ENCODE measurements at regions not wholly inside any gene's neighbourhood (a gene's known extent, or its start where the extent isn't known, plus 50 kb on each side); places are given as distances from the start of the nearest gene placed in this dataset.

- H3K9ac ChIP-seq (ENCODE audit: low read length): no peak overlapping the region
- TF ChIP-seq EZH2phosphoT487 (IDR thresholded peaks at IDR 0.05; ENCODE audit: low read depth): no peak
- TF ChIP-seq CTCF (IDR thresholded peaks at IDR 0.05; ENCODE audit: low read depth, low read length): no peak
- no peak overlapping the region for H3K4me2 ChIP-seq (ENCODE audit: low read length)
- no peak overlapping the region for H3K4me3 ChIP-seq (ENCODE audit: low read length)
- H3K36me3 ChIP-seq (replicated peaks; ENCODE audit: low read depth, low read length): no peaks in the 10 kb centered on the region
- peaks cover 3% of the 10 kb centered on the region; the same call in 1 of the 2 replicates for H3K4me1 ChIP-seq (ENCODE audit: low read length)
- no peaks in the 10 kb centered on the region for H3K9me3 ChIP-seq (ENCODE audit: insufficient read depth, low read length)
- H3K27ac ChIP-seq (ENCODE audit: low read length): no peak overlapping the region
- no peaks in the 10 kb centered on the region for H4K20me1 ChIP-seq (ENCODE audit: insufficient read depth, low read length)
- H2AFZ ChIP-seq (ENCODE audit: low read depth, low read length): no peak overlapping the region
- no peaks in the 10 kb centered on the region for H3K79me2 ChIP-seq (ENCODE audit: low read length)
- H3K27me3 ChIP-seq (ENCODE audit: low read depth, low read length): no peaks in the 10 kb centered on the region
Observed at GRCh38 chr13:71117920-71118319, 749.1 kb downstream of the DACH1 start.

GRCh38 chr13:71115301-71115700 is 751.7 kb downstream of the DACH1 start:
- no peak overlapping the region for H3K27ac ChIP-seq (ENCODE audit: low read length)
- H3K36me3 ChIP-seq (replicated peaks; ENCODE audit: low read depth, low read length): no peaks in the 10 kb centered on the region
- H3K4me3 ChIP-seq (ENCODE audit: low read length): no peak overlapping the region
- no peak overlapping the region for H3K9ac ChIP-seq (ENCODE audit: low read length)
- peaks cover 3% of the 10 kb centered on the region; the same call in 1 of the 2 replicates for H3K4me1 ChIP-seq (ENCODE audit: low read length)
- H3K9me3 ChIP-seq (ENCODE audit: insufficient read depth, low read length): no peaks in the 10 kb centered on the region
- H3K27me3 ChIP-seq (ENCODE audit: low read depth, low read length): no peaks in the 10 kb centered on the region
- TF ChIP-seq EZH2phosphoT487 (IDR thresholded peaks at IDR 0.05; ENCODE audit: low read depth) (no peak), CTCF (IDR thresholded peaks at IDR 0.05; ENCODE audit: low read depth, low read length) (no peak)
- H2AFZ ChIP-seq (ENCODE audit: low read depth, low read length): no peak overlapping the region
- no peak overlapping the region for H3K4me2 ChIP-seq (ENCODE audit: low read length)
- no peaks in the 10 kb centered on the region for H3K79me2 ChIP-seq (ENCODE audit: low read length)
- no peaks in the 10 kb centered on the region for H4K20me1 ChIP-seq (ENCODE audit: insufficient read depth, low read length)

- TF ChIP-seq EZH2phosphoT487 (IDR thresholded peaks at IDR 0.05; ENCODE audit: low read depth) (no peak), CTCF (IDR thresholded peaks at IDR 0.05; ENCODE audit: low read depth, low read length) (no peak)
- no peak overlapping the region for H3K27ac ChIP-seq (ENCODE audit: low read length)
- H3K27me3 ChIP-seq (ENCODE audit: low read depth, low read length): no peaks in the 10 kb centered on the region
- no peaks in the 10 kb centered on the region for H3K36me3 ChIP-seq (replicated peaks; ENCODE audit: low read depth, low read length)
- H3K4me1 ChIP-seq (ENCODE audit: low read length): no peaks in the 10 kb centered on the region
- no peaks in the 10 kb centered on the region for H3K79me2 ChIP-seq (ENCODE audit: low read length)
- H3K4me2 ChIP-seq (ENCODE audit: low read length): no peak overlapping the region
- no peaks in the 10 kb centered on the region for H4K20me1 ChIP-seq (ENCODE audit: insufficient read depth, low read length)
- H2AFZ ChIP-seq (ENCODE audit: low read depth, low read length): no peak overlapping the region
- no peak overlapping the region for H3K4me3 ChIP-seq (ENCODE audit: low read length)
- H3K9me3 ChIP-seq (ENCODE audit: insufficient read depth, low read length): no peaks in the 10 kb centered on the region
- no peak overlapping the region for H3K9ac ChIP-seq (ENCODE audit: low read length)
Observed at GRCh38 chr13:71096421-71096820, 770.6 kb downstream of the DACH1 start.

- H3K36me3 ChIP-seq (replicated peaks; ENCODE audit: low read depth, low read length): no peaks in the 10 kb centered on the region
- no peaks in the 10 kb centered on the region for H3K9me3 ChIP-seq (ENCODE audit: insufficient read depth, low read length)
- H3K9ac ChIP-seq (ENCODE audit: low read length): no peak overlapping the region
- no peak for TF ChIP-seq EZH2phosphoT487 (IDR thresholded peaks at IDR 0.05; ENCODE audit: low read depth)
- no peak for TF ChIP-seq CTCF (IDR thresholded peaks at IDR 0.05; ENCODE audit: low read depth, low read length)
- no peak overlapping the region for H3K27ac ChIP-seq (ENCODE audit: low read length)
- no peaks in the 10 kb centered on the region for H3K79me2 ChIP-seq (ENCODE audit: low read length)
- H2AFZ ChIP-seq (ENCODE audit: low read depth, low read length): no peak overlapping the region
- H3K4me1 ChIP-seq (ENCODE audit: low read length): no peaks in the 10 kb centered on the region
- H3K27me3 ChIP-seq (ENCODE audit: low read depth, low read length): no peaks in the 10 kb centered on the region
- no peak overlapping the region for H3K4me3 ChIP-seq (ENCODE audit: low read length)
- no peak overlapping the region for H3K4me2 ChIP-seq (ENCODE audit: low read length)
- H4K20me1 ChIP-seq (ENCODE audit: insufficient read depth, low read length): no peaks in the 10 kb centered on the region
Observed at GRCh38 chr13:71090990-71091389, 776.0 kb downstream of the DACH1 start.

All from OCI-LY3 (cell line).